ENCODE measurements at regions not wholly inside any gene's neighbourhood (a gene's known extent, or its start where the extent isn't known, plus 50 kb on each side); places are given as distances from the start of the nearest gene placed in this dataset.

DNA sequence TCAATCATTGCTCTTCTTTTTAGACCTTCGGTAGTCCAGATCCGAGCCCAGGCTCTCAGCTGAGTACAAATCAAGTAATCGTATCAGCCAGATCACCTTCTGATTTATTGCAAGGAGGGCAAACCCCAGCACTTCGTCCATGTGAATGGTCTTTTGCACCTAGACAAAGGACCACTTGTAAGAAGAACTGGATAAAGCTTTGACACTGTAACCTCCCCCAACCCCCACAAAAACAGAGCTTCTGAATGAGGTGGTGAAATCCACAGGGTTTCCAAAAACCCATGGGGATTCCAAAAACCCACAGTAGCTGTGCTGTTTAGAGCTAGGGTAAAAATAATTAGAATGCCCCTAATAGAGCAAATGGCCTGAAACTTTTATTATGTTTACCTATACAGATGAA, 148.8 kb upstream of the ODAD2 start:
- H3K9ac ChIP-seq (ENCODE audit: low read length), result no peak overlapping the region
- no peak overlapping the region for H3K4me3 ChIP-seq (ENCODE audit: low read length)
- no peak for TF ChIP-seq EZH2phosphoT487 (IDR thresholded peaks at IDR 0.05; ENCODE audit: low read depth)
- TF ChIP-seq, protein P1, sequence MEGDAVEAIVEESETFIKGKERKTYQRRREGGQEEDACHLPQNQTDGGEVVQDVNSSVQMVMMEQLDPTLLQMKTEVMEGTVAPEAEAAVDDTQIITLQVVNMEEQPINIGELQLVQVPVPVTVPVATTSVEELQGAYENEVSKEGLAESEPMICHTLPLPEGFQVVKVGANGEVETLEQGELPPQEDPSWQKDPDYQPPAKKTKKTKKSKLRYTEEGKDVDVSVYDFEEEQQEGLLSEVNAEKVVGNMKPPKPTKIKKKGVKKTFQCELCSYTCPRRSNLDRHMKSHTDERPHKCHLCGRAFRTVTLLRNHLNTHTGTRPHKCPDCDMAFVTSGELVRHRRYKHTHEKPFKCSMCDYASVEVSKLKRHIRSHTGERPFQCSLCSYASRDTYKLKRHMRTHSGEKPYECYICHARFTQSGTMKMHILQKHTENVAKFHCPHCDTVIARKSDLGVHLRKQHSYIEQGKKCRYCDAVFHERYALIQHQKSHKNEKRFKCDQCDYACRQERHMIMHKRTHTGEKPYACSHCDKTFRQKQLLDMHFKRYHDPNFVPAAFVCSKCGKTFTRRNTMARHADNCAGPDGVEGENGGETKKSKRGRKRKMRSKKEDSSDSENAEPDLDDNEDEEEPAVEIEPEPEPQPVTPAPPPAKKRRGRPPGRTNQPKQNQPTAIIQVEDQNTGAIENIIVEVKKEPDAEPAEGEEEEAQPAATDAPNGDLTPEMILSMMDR (IDR thresholded peaks at IDR 0.05; ENCODE audit: low read depth, low read length), result no peak
- H2AFZ ChIP-seq (ENCODE audit: low read depth, low read length), result no peak overlapping the region
- no peaks in the 10 kb centered on the region for H3K36me3 ChIP-seq (replicated peaks; ENCODE audit: low read depth, low read length)
- H3K4me1 ChIP-seq (ENCODE audit: low read length), result no peaks in the 10 kb centered on the region
- H3K79me2 ChIP-seq (ENCODE audit: low read length), result no peaks in the 10 kb centered on the region
- no peaks in the 10 kb centered on the region for H3K9me3 ChIP-seq (ENCODE audit: insufficient read depth, low read length)
- no peak overlapping the region for H3K4me2 ChIP-seq (ENCODE audit: low read length)
- H4K20me1 ChIP-seq (ENCODE audit: insufficient read depth, low read length), result no peaks in the 10 kb centered on the region
- no peak overlapping the region for H3K27ac ChIP-seq (ENCODE audit: low read length)
- no peaks in the 10 kb centered on the region for H3K27me3 ChIP-seq (ENCODE audit: low read depth, low read length)

DNA sequence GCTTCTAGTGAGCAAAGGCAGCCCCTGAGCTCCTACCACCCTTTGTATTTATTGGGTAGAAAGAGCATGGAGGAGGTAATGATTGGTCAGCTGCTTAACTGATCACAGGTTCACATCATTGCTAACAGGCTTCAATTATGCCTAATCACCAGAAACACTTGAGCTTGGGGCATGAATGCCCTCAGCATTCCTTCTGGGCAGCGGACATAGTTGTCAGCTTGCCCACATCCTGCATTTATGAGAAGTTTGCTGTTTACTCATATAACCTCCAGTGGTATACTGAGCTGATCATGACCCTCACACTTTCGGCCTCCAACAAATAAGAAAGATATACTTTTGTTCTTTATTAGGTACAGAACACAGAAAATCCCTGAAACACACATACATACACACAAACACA, 140.3 kb upstream of the ODAD2 start:
- no peaks in the 10 kb centered on the region for H3K36me3 ChIP-seq (replicated peaks; ENCODE audit: low read depth, low read length)
- H3K27ac ChIP-seq (ENCODE audit: low read length), result no peak overlapping the region
- no peak for TF ChIP-seq EZH2phosphoT487 (IDR thresholded peaks at IDR 0.05; ENCODE audit: low read depth)
- TF ChIP-seq, protein P1 (IDR thresholded peaks at IDR 0.05; ENCODE audit: low read depth, low read length), result no peak
- no peaks in the 10 kb centered on the region for H3K27me3 ChIP-seq (ENCODE audit: low read depth, low read length)
- H3K9ac ChIP-seq (ENCODE audit: low read length), result no peak overlapping the region
- no peak overlapping the region for H3K4me2 ChIP-seq (ENCODE audit: low read length)
- H4K20me1 ChIP-seq (ENCODE audit: insufficient read depth, low read length), result no peaks in the 10 kb centered on the region
- H2AFZ ChIP-seq (ENCODE audit: low read depth, low read length), result no peak overlapping the region
- H3K9me3 ChIP-seq (ENCODE audit: insufficient read depth, low read length), result no peaks in the 10 kb centered on the region
- H3K4me1 ChIP-seq (ENCODE audit: low read length), result no peaks in the 10 kb centered on the region
- H3K79me2 ChIP-seq (ENCODE audit: low read length), result no peaks in the 10 kb centered on the region
- no peak overlapping the region for H3K4me3 ChIP-seq (ENCODE audit: low read length)

DNA sequence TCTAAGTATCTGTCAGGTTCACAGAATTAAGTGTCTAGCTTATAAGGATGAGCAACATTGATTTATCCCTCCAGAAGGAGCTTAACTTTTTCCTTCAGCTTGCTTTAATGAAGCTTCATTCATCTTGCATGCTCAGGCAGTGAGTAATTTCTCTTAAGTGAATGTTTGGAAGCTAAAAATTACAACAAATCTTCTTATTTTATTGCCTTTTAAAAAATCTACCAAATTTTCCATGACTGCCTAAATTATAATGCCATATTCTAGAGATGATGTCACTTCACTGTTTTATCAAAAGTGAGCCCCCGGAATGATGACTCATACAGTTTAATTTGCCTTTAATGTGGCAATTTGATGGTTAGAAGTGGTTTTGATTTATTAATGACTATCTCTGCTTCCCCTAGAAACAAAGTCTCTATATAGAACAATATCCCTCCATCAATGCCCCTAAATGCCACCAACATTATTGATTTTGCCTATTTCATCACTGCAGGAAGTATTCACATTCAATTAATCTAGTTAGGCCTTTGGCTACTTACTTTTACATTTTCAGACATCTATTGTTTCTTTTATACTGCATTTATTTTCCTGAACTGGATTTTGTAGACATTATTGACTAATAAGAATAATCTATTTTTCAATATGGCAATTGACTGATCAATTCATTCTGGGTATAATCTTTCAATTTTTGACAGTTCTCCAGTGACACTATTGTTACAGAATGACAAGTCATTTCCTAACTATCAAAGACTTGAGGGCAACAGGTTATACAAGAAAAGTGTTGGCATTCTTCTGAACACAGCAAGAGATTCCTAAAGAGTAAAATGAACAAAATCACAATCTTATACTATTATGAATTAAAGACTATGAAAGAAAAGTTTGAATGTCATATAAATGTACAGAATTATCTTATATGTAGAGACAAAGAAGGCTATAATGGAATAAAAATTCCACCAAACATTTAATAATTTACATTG, 139.3 kb upstream of the ODAD2 start:
- TF ChIP-seq, protein P1 (IDR thresholded peaks at IDR 0.05; ENCODE audit: low read depth, low read length), result no peak
- no peak for TF ChIP-seq EZH2phosphoT487 (IDR thresholded peaks at IDR 0.05; ENCODE audit: low read depth)
- Histone ChIP-seq H3K9ac (ENCODE audit: low read length) (no peak overlapping the region), H3K36me3 (replicated peaks; ENCODE audit: low read depth, low read length) (no peaks in the 10 kb centered on the region)

DNA sequence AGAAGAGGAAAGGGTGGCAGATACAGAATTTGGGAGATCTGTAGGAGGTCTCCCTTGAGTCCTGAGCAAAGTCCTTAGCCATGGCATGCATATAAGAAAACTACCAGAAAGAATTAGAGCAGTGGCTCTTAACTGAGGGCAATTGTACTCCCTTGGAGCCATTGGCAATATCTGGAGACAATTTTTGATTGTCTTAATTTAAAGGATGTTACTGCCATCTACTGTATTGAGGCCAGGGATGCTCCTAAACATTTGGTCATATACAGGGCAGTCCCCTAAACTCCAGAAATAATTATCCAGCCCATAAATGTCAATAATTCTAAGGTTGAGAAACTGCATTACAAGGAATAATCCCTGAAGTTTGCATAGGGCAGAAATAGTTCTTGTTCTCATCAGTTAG, 136.4 kb upstream of the ODAD2 start:
- no peaks in the 10 kb centered on the region for H4K20me1 ChIP-seq (ENCODE audit: insufficient read depth, low read length)

More for the DNA sequence above, 139.3 kb upstream of the ODAD2 start:
- H3K27ac ChIP-seq (ENCODE audit: low read length), result no peak overlapping the region
- no peaks in the 10 kb centered on the region for H3K27me3 ChIP-seq (ENCODE audit: low read depth, low read length)
- H4K20me1 ChIP-seq (ENCODE audit: insufficient read depth, low read length), result no peaks in the 10 kb centered on the region
- no peaks in the 10 kb centered on the region for H3K9me3 ChIP-seq (ENCODE audit: insufficient read depth, low read length)
- no peak overlapping the region for H2AFZ ChIP-seq (ENCODE audit: low read depth, low read length)
- H3K4me3 ChIP-seq (ENCODE audit: low read length), result no peak overlapping the region
- no peaks in the 10 kb centered on the region for H3K4me1 ChIP-seq (ENCODE audit: low read length)
- no peak overlapping the region for H3K4me2 ChIP-seq (ENCODE audit: low read length)
- H3K79me2 ChIP-seq (ENCODE audit: low read length), result no peaks in the 10 kb centered on the region

More for the DNA sequence above, 136.4 kb upstream of the ODAD2 start:
- no peak overlapping the region for H2AFZ ChIP-seq (ENCODE audit: low read depth, low read length)
- H3K36me3 ChIP-seq (replicated peaks; ENCODE audit: low read depth, low read length), result no peaks in the 10 kb centered on the region
- no peak overlapping the region for H3K27ac ChIP-seq (ENCODE audit: low read length)
- H3K4me3 ChIP-seq (ENCODE audit: low read length), result no peak overlapping the region
- no peaks in the 10 kb centered on the region for H3K4me1 ChIP-seq (ENCODE audit: low read length)
- no peak overlapping the region for H3K9ac ChIP-seq (ENCODE audit: low read length)
- H3K79me2 ChIP-seq (ENCODE audit: low read length), result no peaks in the 10 kb centered on the region
- TF ChIP-seq, protein P1 (IDR thresholded peaks at IDR 0.05; ENCODE audit: low read depth, low read length), result peak; percentile 8; the same call in 1 of the 2 replicates
- no peak for TF ChIP-seq EZH2phosphoT487 (IDR thresholded peaks at IDR 0.05; ENCODE audit: low read depth)
- no peaks in the 10 kb centered on the region for H3K9me3 ChIP-seq (ENCODE audit: insufficient read depth, low read length)
- H3K27me3 ChIP-seq (ENCODE audit: low read depth, low read length), result no peaks in the 10 kb centered on the region
- H3K4me2 ChIP-seq (ENCODE audit: low read length), result no peak overlapping the region
